Heart left ventricle (tissue), 13 donors: ENCODE measurements at regions not wholly inside any gene's neighbourhood (a gene's known extent, or its start where the extent isn't known, plus 50 kb on each side); places are given as distances from the start of the nearest gene placed in this dataset.

ENCODE experiments used
- CTCF ChIP-seq, 12 donors: fragments of 200-600 bp; sonication (generic) in 4 of 12; IDR thresholded peaks; one replicate each; pipeline versions ENCODE4 v1.5.0 to v1.8.0; 2018 to 2022; ENCODE audit warnings: antibody characterized with exemption in 12 of 12, mild to moderate bottlenecking in 5 of 12
- POLR2A ChIP-seq, 2 donors: fragments of 450-650 bp; IDR thresholded peaks; one replicate each; pipeline ENCODE4 v1.6.1; 2017; ENCODE audit warnings: antibody characterized with exemption in 2 of 2, mild to moderate bottlenecking in 2 of 2, moderate library complexity in 2 of 2
- donor health status: ischemic (EF 13 %, LVEDD 7.1; RV severe dilation, severe dysfunction).
- donor health status: DM: no; HTN: yes; CAD: no.
- donor health status: DM: no; HTN: no; CAD: no.
- donor health status: ischemic (EF 25% LVEDD 6.9; RV normal size, moderate dysfunction).
- donor health status: ischemic (EF 25% LVEDD 5.7; RV mildly dilated, moderate dysfunction).
- donor health status: ischemic (EF 35%, LVEDD 5.7; RV mildly dilated, moderate dysfunction).
- donor health status: nonischemic (EF 11% LVEDD 7.7; RV severe dilation, severe dysfunction).
- donor health status: DM: yes; HTN: yes; CAD: no.
- donor health status: PGD.
- donor health status: ischemic (EF 29% LVEDD 5.4; RV normal size, mild dysfunction).
- donor health status: nonischemic (EF 23%, LVEDD 6.1; RV moderate dilation, normal function).

GRCh38 chr1:116268211-116268610 lies 104.8 kb upstream of the ATP1A1 start:
- no peak for TF ChIP-seq CTCF (IDR thresholded peaks at IDR 0.05)
- TF ChIP-seq POLR2A (IDR thresholded peaks at IDR 0.05) = no peak
